ENCODE measurements at regions not wholly inside any gene's neighbourhood (a gene's known extent, or its start where the extent isn't known, plus 50 kb on each side); places are given as distances from the start of the nearest gene placed in this dataset.

GRCh38 chr5:23405316-23406068, 101.9 kb upstream of the PRDM9 start:
- TF ChIP-seq POLR2A (IDR thresholded peaks at IDR 0.05; ENCODE audit: low read length) (no peak), GATA1 (IDR thresholded peaks at IDR 0.05; ENCODE audit: low read depth, low read length) (no peak)
